ENCODE measurements at regions not wholly inside any gene's neighbourhood (a gene's known extent, or its start where the extent isn't known, plus 50 kb on each side); places are given as distances from the start of the nearest gene placed in this dataset.
A peak's percentile ranks its signal among the peaks of the same experiment; 100 is the strongest.

DNA sequence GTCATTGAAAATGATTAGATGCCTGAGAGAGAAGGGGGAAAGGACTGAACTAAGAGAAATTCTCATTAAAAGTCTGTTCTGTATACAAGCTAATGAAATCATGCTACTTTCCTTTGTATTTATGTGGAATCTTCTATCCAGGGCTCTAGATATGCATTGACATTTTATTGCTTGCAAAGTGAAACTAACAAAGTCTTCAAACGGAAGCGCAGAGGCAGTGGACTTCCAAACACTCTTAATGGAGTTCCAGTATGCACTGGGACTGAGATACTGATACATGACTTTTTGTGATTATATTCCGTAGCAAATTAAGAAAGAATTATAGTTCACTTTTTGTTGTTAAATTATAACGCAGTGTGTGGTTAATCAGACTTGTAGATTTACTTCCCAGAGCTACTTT, 166.8 kb upstream of the TBX20 start:
- Histone ChIP-seq H2BK5ac (ENCODE audit: low read depth, low read length, poor library complexity, severe bottlenecking) (no peak overlapping the region), H3K56ac (ENCODE audit: extremely low read depth, insufficient read depth, low read length) (no peak overlapping the region), H3K23ac (ENCODE audit: low read depth, low read length) (no peak overlapping the region), H3K4me3 (ENCODE audit: insufficient read depth, low read depth, low read length) (no peak overlapping the region), H3K36me3 (ENCODE audit: control insufficient read depth, insufficient read depth, low read length) (no peaks in the 10 kb centered on the region), H3K27ac (ENCODE audit: insufficient read depth, low read length) (no peak overlapping the region), H3K14ac (replicated peaks; ENCODE audit: low read depth, low read length) (no peak overlapping the region), H4K91ac (ENCODE audit: insufficient read depth, low read depth, low read length) (no peak overlapping the region), H3K9me1 (ENCODE audit: insufficient read depth, low read length) (no peaks in the 10 kb centered on the region), H4K20me1 (ENCODE audit: insufficient read depth, low read length) (no peaks in the 10 kb centered on the region), H3K4me2 (ENCODE audit: low read depth, low read length) (peak overlapping the region; percentile 44; the same call in 1 of the 2 replicates), H3K18ac (ENCODE audit: low read depth, low read length) (no peak overlapping the region), H3K79me1 (ENCODE audit: low read depth in 1 of 2, low read length in 2 of 2) (no peaks in the 10 kb centered on the region), H4K5ac (ENCODE audit: low read depth, low read length) (no peak overlapping the region), H2AK5ac (ENCODE audit: low read depth, low read length) (no peak overlapping the region), H2BK15ac (ENCODE audit: low read depth, low read length) (no peak overlapping the region), H3K9me3 (ENCODE audit: control insufficient read depth, insufficient read depth, low read length) (no peaks in the 10 kb centered on the region), H2AFZ (replicated peaks; ENCODE audit: low read length, poor library complexity) (no peak overlapping the region), H3K4ac (ENCODE audit: low read depth, low read length) (no peak overlapping the region), H2BK120ac (ENCODE audit: low read depth, low read length) (no peak overlapping the region), H4K8ac (ENCODE audit: low read depth in 2 of 2, low read length in 2 of 2) (no peak overlapping the region), H3K9ac (ENCODE audit: low read depth, low read length) (no peak overlapping the region), H3K27me3 (ENCODE audit: control insufficient read depth, insufficient read depth, low read length) (no peaks in the 10 kb centered on the region), H2AK9ac (replicated peaks; ENCODE audit: low read depth, low read length, poor library complexity) (no peak overlapping the region), H3K4me1 (ENCODE audit: control insufficient read depth, insufficient read depth, low read length) (no peaks in the 10 kb centered on the region), H2BK20ac (ENCODE audit: low read depth, low read length) (no peak overlapping the region)
- WGBS, 2 experiments (ENCODE audit: extremely low coverage in 2 of 2, insufficient read length in 1 of 2), result no CpG with 5 or more reads among the region's 4 CpGs
- DNase-seq (peak; percentile 1), ATAC-seq (ENCODE audit: low read depth) (peak; percentile 49; the same call in 1 of the 2 replicates)
- no TSS peak for BruUV-seq (replicated peaks)
- in situ Hi-C loops (cut with MboI; ENCODE audit: low sequenced_read_pairs), result loop anchor here (5.0 kb wide), 1 partner anchor 202 kb away; no protein-coding TSS in a partner anchor
- ChIA-PET CTCF (no interaction called here), POLR2A (ENCODE audit: unreplicated experiment) (no interaction called here)
- intact Hi-C loops (cut with micrococcal nuclease), result no loop called here
- TF ChIP-seq MAFK (IDR thresholded peaks at IDR 0.05; ENCODE audit: low read depth, low read length), result no peak
- no peak for TF ChIP-seq BHLHE40 (IDR thresholded peaks at IDR 0.05; ENCODE audit: low read depth, low read length)
- no peak for TF ChIP-seq CEBPB (IDR thresholded peaks at IDR 0.05; ENCODE audit: low read depth, low read length)
- no peak for TF ChIP-seq NFE2L2 (IDR thresholded peaks at IDR 0.05; ENCODE audit: low read depth, low read length)
- TF ChIP-seq RFX5 (IDR thresholded peaks at IDR 0.05; ENCODE audit: low read depth, low read length), result no peak
- TF ChIP-seq MAZ (IDR thresholded peaks at IDR 0.05; ENCODE audit: borderline replicate concordance, low read depth, low read length), result no peak
- no peak for TF ChIP-seq USF2 (IDR thresholded peaks at IDR 0.05; ENCODE audit: low read depth, low read length)
- TF ChIP-seq MXI1 (IDR thresholded peaks at IDR 0.05; ENCODE audit: borderline replicate concordance, low read depth, low read length), result no peak
- TF ChIP-seq ELK1 (IDR thresholded peaks at IDR 0.05; ENCODE audit: borderline replicate concordance, low read depth, low read length), result no peak
- no peak for TF ChIP-seq FOS (IDR thresholded peaks at IDR 0.05; ENCODE audit: low read depth, low read length)
- TF ChIP-seq, protein P1, sequence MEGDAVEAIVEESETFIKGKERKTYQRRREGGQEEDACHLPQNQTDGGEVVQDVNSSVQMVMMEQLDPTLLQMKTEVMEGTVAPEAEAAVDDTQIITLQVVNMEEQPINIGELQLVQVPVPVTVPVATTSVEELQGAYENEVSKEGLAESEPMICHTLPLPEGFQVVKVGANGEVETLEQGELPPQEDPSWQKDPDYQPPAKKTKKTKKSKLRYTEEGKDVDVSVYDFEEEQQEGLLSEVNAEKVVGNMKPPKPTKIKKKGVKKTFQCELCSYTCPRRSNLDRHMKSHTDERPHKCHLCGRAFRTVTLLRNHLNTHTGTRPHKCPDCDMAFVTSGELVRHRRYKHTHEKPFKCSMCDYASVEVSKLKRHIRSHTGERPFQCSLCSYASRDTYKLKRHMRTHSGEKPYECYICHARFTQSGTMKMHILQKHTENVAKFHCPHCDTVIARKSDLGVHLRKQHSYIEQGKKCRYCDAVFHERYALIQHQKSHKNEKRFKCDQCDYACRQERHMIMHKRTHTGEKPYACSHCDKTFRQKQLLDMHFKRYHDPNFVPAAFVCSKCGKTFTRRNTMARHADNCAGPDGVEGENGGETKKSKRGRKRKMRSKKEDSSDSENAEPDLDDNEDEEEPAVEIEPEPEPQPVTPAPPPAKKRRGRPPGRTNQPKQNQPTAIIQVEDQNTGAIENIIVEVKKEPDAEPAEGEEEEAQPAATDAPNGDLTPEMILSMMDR (conservative IDR thresholded peaks at IDR 0.05; ENCODE audit: low read depth, low read length), result no peak
- no peak for TF ChIP-seq POLR2A (IDR thresholded peaks at IDR 0.05; ENCODE audit: low read depth, low read length)
- dilution Hi-C loops (cut with HindIII; ENCODE audit: low sequenced_read_pairs, unreplicated experiment), result no loop called here

Measured in IMR-90 (cell line).